Vagina (tissue), 2 donors: ENCODE measurements at regions not wholly inside any gene's neighbourhood (a gene's known extent, or its start where the extent isn't known, plus 50 kb on each side); places are given as distances from the start of the nearest gene placed in this dataset.

Source experiments
- DNase-seq, 2 donors: peaks; one replicate each; pipeline ENCODE4 v3.0.0-alpha.2; 2017; ENCODE audit errors: extremely low spot score in 2 of 2
- H3K27ac ChIP-seq: fragments of 200-600 bp; sonication (generic); one replicate; pipeline ENCODE4 v1.5.1; 2019
- H3K27me3 ChIP-seq: fragments of 200-600 bp; sonication (generic); one replicate; pipeline ENCODE4 v1.5.1; 2019
- H3K36me3 ChIP-seq, 2 donors: fragments of 200-600 bp; sonication (generic); one replicate each; pipeline ENCODE4 v1.5.1; 2017 to 2019
- H3K4me1 ChIP-seq: fragments of 200-600 bp; sonication (generic); one replicate; pipeline ENCODE4 v1.5.1; 2019
- H3K4me3 ChIP-seq, 2 donors: fragments of 200-600 bp; sonication (generic); 1 replicate in 1 of 2; 2 replicates in 1 of 2; pipeline ENCODE4 v1.5.1; 2016 to 2019
- H3K9me3 ChIP-seq: fragments of 200-600 bp; sonication (generic); one replicate; pipeline ENCODE4 v1.5.1; 2019
- POLR2A ChIP-seq, 2 donors: fragments of 450-650 bp; IDR thresholded peaks; one replicate each; pipeline ENCODE4 v1.6.1; 2017; ENCODE audit warnings: antibody characterized with exemption in 2 of 2, mild to moderate bottlenecking in 2 of 2, moderate library complexity in 2 of 2
- POLR2AphosphoS5 ChIP-seq, 2 donors: sonication (generic); formaldehyde crosslinking; IDR thresholded peaks; one replicate each; pipeline ENCODE4 v1.9.0; 2017; ENCODE audit warnings: antibody characterized with exemption in 2 of 2, mild to moderate bottlenecking in 2 of 2, low read depth in 1 of 2; ENCODE audit not compliant: insufficient read depth in 1 of 2
- intact Hi-C: fragments of 100-400 bp; cut with DNase I; formaldehyde crosslinking; loops from one replicate; pipeline ENCODE4 v1.15.1; 2023
- TF ChIP-seq, protein P1 (sequence below), 3 experiments: fragments of 450-650 bp in 2 of 3; fragments of 200-600 bp in 1 of 3; sonication (generic) in 1 of 3; IDR thresholded peaks; one replicate each; pipeline ENCODE4 v1.5.1; 2017 to 2019; ENCODE audit warnings: antibody characterized with exemption in 3 of 3, mild to moderate bottlenecking in 2 of 3, moderate library complexity in 2 of 3

DNA sequence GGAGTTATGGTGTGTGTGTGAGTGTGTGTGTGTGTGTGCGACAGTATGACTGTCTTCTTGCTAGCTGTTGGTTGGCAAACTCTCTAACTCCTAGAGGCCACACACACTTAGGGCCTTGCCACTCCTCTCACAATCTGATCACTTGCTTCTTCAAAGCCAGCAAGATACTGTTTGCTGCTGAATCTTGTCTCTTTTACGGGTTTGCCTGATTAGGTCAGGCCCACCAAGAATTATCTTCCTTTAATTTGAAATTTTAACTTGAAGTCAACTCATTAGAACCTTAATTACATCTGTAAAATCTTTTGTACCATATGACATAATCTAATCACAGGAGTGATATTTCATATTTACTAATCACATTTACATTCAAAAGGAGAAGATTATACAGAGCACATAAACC lies 359.2 kb upstream of the SGCG start:
- intact Hi-C loops = no loop called here
- no peak overlapping the region for H3K27ac ChIP-seq

DNA sequence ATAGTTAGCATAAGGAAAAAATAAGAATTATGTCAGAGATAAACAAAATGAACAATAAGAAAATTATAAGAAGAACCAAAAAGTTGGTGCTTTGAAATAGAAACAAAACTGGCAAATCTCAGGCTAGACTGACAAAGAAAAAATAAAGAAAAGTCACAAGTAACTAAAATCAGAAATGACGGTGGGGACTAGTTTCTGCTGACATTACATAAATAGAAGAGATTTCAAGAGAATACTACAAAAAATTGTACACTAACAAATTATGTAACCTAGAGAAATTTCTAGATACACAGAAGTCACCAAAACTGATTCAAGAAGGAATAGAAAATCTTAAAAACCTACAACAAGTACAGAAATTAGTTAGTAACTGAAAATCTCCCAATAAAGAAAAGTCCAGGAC lies 355.6 kb upstream of the SGCG start:
- no peaks in the 10 kb centered on the region for H3K27me3 ChIP-seq
- no peaks in the 10 kb centered on the region for H3K36me3 ChIP-seq
- TF ChIP-seq POLR2A (IDR thresholded peaks at IDR 0.05) (no peak), POLR2AphosphoS5 (IDR thresholded peaks at IDR 0.05; ENCODE audit: insufficient read depth in 1 of 2, low read depth in 1 of 2) (no peak)
- TF ChIP-seq, protein P1, sequence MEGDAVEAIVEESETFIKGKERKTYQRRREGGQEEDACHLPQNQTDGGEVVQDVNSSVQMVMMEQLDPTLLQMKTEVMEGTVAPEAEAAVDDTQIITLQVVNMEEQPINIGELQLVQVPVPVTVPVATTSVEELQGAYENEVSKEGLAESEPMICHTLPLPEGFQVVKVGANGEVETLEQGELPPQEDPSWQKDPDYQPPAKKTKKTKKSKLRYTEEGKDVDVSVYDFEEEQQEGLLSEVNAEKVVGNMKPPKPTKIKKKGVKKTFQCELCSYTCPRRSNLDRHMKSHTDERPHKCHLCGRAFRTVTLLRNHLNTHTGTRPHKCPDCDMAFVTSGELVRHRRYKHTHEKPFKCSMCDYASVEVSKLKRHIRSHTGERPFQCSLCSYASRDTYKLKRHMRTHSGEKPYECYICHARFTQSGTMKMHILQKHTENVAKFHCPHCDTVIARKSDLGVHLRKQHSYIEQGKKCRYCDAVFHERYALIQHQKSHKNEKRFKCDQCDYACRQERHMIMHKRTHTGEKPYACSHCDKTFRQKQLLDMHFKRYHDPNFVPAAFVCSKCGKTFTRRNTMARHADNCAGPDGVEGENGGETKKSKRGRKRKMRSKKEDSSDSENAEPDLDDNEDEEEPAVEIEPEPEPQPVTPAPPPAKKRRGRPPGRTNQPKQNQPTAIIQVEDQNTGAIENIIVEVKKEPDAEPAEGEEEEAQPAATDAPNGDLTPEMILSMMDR (IDR thresholded peaks at IDR 0.05) = no peak
- DNase-seq = no peak
- intact Hi-C loops = no loop called here
- no peaks in the 10 kb centered on the region for H3K9me3 ChIP-seq
- H3K27ac ChIP-seq = no peak overlapping the region
- no peak overlapping the region for H3K4me3 ChIP-seq
- no peaks in the 10 kb centered on the region for H3K4me1 ChIP-seq

More for the DNA sequence above, 359.2 kb upstream of the SGCG start:
- Histone ChIP-seq H3K4me3 (no peak overlapping the region), H3K9me3 (no peaks in the 10 kb centered on the region), H3K36me3 (no peaks in the 10 kb centered on the region), H3K4me1 (no peaks in the 10 kb centered on the region), H3K27me3 (no peaks in the 10 kb centered on the region)
- DNase-seq = no peak
- TF ChIP-seq, protein P1 (IDR thresholded peaks at IDR 0.05) = no peak
- TF ChIP-seq POLR2AphosphoS5 (IDR thresholded peaks at IDR 0.05; ENCODE audit: insufficient read depth in 1 of 2, low read depth in 1 of 2) = no peak
- no peak for TF ChIP-seq POLR2A (IDR thresholded peaks at IDR 0.05)

DNA sequence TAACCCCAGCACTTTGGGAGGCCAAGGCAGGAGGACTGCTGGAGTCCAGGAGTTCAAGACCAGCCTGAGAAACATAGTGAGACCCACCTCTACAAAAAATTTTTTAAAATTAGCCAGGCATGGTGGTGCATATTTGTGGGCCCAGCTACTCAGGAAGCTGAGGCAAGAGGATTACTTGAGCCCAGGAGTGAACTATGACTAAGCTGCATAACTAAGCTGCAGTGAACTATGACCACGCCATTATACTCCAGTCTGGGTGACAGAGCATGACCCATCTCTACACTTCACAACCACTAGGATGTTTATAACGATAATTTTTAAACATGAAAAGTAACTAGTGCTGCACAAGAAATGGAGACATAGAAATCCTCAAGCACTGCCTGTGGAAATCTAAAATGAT lies 352.7 kb upstream of the SGCG start:
- no peak for TF ChIP-seq POLR2AphosphoS5 (IDR thresholded peaks at IDR 0.05; ENCODE audit: insufficient read depth in 1 of 2, low read depth in 1 of 2)
- TF ChIP-seq, protein P1 (IDR thresholded peaks at IDR 0.05) = no peak
- TF ChIP-seq POLR2A (IDR thresholded peaks at IDR 0.05) = no peak
- H3K9me3 ChIP-seq = no peaks in the 10 kb centered on the region
- intact Hi-C loops = no loop called here
- no peak overlapping the region for H3K27ac ChIP-seq
- no peak for DNase-seq
- no peaks in the 10 kb centered on the region for H3K36me3 ChIP-seq
- no peaks in the 10 kb centered on the region for H3K4me1 ChIP-seq
- H3K27me3 ChIP-seq = no peaks in the 10 kb centered on the region
- no peak overlapping the region for H3K4me3 ChIP-seq

DNA sequence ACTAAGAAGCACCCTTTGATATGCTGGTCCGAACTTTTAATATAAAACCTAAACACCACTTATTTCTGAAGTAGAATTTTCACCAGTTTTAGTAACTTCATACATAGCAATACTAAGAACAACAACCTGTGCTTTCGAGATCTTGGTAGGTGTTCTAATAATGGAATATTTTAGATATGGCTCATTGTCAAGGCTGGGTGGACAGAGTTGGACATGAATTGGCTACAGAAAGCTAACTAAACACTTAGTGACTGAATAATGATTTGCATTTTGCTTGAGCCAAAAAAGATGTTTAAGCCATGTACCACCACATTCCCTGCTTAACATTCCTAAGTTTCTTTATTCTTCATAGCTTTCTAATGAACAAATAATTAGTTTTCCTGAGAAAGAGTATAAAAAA lies 344.3 kb upstream of the SGCG start:
- DNase-seq = no peak
- no peak overlapping the region for H3K4me3 ChIP-seq
- no peaks in the 10 kb centered on the region for H3K9me3 ChIP-seq
- no peaks in the 10 kb centered on the region for H3K36me3 ChIP-seq
- H3K27me3 ChIP-seq = no peaks in the 10 kb centered on the region
- H3K4me1 ChIP-seq = no peaks in the 10 kb centered on the region
- TF ChIP-seq POLR2AphosphoS5 (IDR thresholded peaks at IDR 0.05; ENCODE audit: insufficient read depth in 1 of 2, low read depth in 1 of 2) (no peak), POLR2A (IDR thresholded peaks at IDR 0.05) (no peak)
- TF ChIP-seq, protein P1 (IDR thresholded peaks at IDR 0.05) = no peak
- no peak overlapping the region for H3K27ac ChIP-seq
- intact Hi-C loops = no loop called here

DNA sequence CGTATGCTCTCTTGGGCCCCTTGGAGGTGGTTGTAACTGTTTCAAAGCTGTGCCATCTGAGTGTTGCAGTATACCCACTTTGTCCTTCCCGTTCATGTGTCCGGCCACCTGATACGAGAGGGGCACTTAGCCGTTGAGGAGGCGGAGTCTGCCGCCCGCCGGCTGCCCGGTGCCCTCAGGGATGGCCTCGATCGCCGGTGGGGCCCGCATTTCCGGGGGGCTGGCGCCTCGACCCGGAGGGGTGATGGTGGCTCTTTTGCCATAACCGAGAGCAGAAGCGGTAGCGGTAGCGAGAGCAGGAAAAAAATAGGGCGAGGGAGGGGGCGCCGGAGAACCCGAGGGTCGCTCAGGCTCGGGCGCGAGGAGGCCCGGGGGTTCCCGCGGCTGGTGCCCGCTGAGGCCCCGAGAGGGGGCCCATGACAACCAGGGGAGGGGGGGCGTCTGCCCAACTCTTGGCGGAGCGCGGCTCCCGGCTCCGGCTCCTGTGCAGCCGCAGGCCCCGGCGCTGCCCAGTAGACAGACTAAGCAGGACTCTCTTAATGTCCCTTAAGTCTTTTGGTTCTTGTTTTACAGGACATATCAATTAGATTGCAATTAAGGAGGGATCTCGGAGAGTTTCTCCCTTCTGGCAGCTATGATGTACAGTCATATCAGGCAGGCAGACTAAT lies 342.7 kb upstream of the SGCG start:
- intact Hi-C loops = no loop called here
- H3K27ac ChIP-seq = no peak overlapping the region
- TF ChIP-seq, protein P1 (IDR thresholded peaks at IDR 0.05) = no peak
- no peak for TF ChIP-seq POLR2AphosphoS5 (IDR thresholded peaks at IDR 0.05; ENCODE audit: insufficient read depth in 1 of 2, low read depth in 1 of 2)
- TF ChIP-seq POLR2A (IDR thresholded peaks at IDR 0.05) = no peak
- no peaks in the 10 kb centered on the region for H3K9me3 ChIP-seq
- H3K4me1 ChIP-seq = no peaks in the 10 kb centered on the region
- DNase-seq = no peak
- H3K27me3 ChIP-seq = no peaks in the 10 kb centered on the region
- peak overlapping the region in 1 of 2 donors; percentile 7 for H3K4me3 ChIP-seq
- H3K36me3 ChIP-seq = no peaks in the 10 kb centered on the region
